WERI-Rb-1 (cell line): ENCODE measurements at regions not wholly inside any gene's neighbourhood (a gene's known extent, or its start where the extent isn't known, plus 50 kb on each side); places are given as distances from the start of the nearest gene placed in this dataset.

Experiments used
- DNase-seq: peaks from one replicate; pipeline ENCODE4 v3.0.0-alpha.2; 2020
- H3K27ac ChIP-seq: fragments of 250-450 bp; sonication (Bioruptor Pico); 2 replicates; pipeline ENCODE4 v1.5.1; 2020; ENCODE audit warnings: mild to moderate bottlenecking, moderate library complexity
- H3K27me3 ChIP-seq: fragments of 250-450 bp; sonication (Bioruptor Pico); 2 replicates; pipeline ENCODE4 v1.5.1; 2021; ENCODE audit warnings: mild to moderate bottlenecking, low read depth, moderate library complexity; ENCODE audit not compliant: insufficient read depth, severe bottlenecking
- H3K36me3 ChIP-seq: fragments of 250-450 bp; sonication (Bioruptor Pico); 2 replicates; pipeline ENCODE4 v1.5.1; 2020; ENCODE audit warnings: mild to moderate bottlenecking, moderate library complexity
- H3K4me3 ChIP-seq: 2 replicates; pipeline ENCODE4 v1.5.1; 2011; ENCODE audit warnings: low read depth, mild to moderate bottlenecking, control low read depth, low read length
- H3K9me3 ChIP-seq: fragments of 250-450 bp; sonication (Bioruptor Pico); 2 replicates; pipeline ENCODE4 v1.5.1; 2021; ENCODE audit warnings: mild to moderate bottlenecking, moderate library complexity; ENCODE audit not compliant: severe bottlenecking
- TF ChIP-seq, protein P1 (sequence below): IDR thresholded peaks from 2 replicates; pipeline ENCODE4 v1.5.1; 2011; ENCODE audit warnings: low read depth, mild to moderate bottlenecking, control low read depth, inconsistent platforms, low read length

GRCh38 chr14:58703161-58703506 lies 65.4 kb downstream of the DACT1 start:
- Histone ChIP-seq H3K4me3 (no peak overlapping the region), H3K27me3 (no peaks in the 10 kb centered on the region), H3K36me3 (no peaks in the 10 kb centered on the region), H3K27ac (no peak overlapping the region), H3K9me3 (no peaks in the 10 kb centered on the region)
- DNase-seq, result no peak
- TF ChIP-seq, protein P1, sequence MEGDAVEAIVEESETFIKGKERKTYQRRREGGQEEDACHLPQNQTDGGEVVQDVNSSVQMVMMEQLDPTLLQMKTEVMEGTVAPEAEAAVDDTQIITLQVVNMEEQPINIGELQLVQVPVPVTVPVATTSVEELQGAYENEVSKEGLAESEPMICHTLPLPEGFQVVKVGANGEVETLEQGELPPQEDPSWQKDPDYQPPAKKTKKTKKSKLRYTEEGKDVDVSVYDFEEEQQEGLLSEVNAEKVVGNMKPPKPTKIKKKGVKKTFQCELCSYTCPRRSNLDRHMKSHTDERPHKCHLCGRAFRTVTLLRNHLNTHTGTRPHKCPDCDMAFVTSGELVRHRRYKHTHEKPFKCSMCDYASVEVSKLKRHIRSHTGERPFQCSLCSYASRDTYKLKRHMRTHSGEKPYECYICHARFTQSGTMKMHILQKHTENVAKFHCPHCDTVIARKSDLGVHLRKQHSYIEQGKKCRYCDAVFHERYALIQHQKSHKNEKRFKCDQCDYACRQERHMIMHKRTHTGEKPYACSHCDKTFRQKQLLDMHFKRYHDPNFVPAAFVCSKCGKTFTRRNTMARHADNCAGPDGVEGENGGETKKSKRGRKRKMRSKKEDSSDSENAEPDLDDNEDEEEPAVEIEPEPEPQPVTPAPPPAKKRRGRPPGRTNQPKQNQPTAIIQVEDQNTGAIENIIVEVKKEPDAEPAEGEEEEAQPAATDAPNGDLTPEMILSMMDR, result no peak

DNA sequence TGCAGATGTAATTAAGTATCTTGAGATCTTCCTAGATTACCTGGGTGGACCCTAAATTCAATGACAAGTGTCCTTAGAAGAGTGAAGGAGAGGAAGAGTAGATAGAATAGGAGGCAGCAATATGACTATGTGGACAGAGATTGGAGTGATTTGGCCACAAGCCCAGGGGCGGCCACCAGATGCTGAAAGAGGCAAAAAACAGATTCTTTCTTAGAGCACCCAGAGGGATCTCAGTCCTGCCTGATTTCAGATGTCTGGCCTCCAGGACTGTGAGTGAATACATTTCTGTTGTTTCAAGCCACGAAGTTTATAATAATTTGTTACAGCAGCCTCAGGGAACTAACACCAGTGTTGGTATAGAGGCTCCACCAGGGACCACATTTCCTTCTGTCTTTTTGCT lies 67.3 kb downstream of the DACT1 start:
- H3K9me3 ChIP-seq, result no peaks in the 10 kb centered on the region
- TF ChIP-seq, protein P1, result no peak
- no peaks in the 10 kb centered on the region for H3K36me3 ChIP-seq
- no peak for DNase-seq
- H3K4me3 ChIP-seq, result no peak overlapping the region
- no peaks in the 10 kb centered on the region for H3K27me3 ChIP-seq
- H3K27ac ChIP-seq, result no peak overlapping the region

- H3K27me3 ChIP-seq, result no peaks in the 10 kb centered on the region
- TF ChIP-seq, protein P1, result no peak
- DNase-seq, result no peak
- no peak overlapping the region for H3K27ac ChIP-seq
- H3K9me3 ChIP-seq, result no peaks in the 10 kb centered on the region
- H3K4me3 ChIP-seq, result no peak overlapping the region
- H3K36me3 ChIP-seq, result no peaks in the 10 kb centered on the region
These were observed 70.2 kb downstream of the DACT1 start for GRCh38 chr14:58707949-58708348.

- TF ChIP-seq, protein P1, result no peak
- Histone ChIP-seq H3K27ac (no peak overlapping the region), H3K36me3 (no peaks in the 10 kb centered on the region), H3K4me3 (no peak overlapping the region), H3K9me3 (no peaks in the 10 kb centered on the region), H3K27me3 (no peaks in the 10 kb centered on the region)
- DNase-seq, result no peak
These were observed 72.2 kb downstream of the DACT1 start for GRCh38 chr14:58709949-58710348.

GRCh38 chr14:58711382-58711781 lies 73.6 kb downstream of the DACT1 start:
- Histone ChIP-seq H3K27ac (no peak overlapping the region), H3K4me3 (no peak overlapping the region), H3K27me3 (no peaks in the 10 kb centered on the region), H3K36me3 (no peaks in the 10 kb centered on the region), H3K9me3 (no peaks in the 10 kb centered on the region)
- TF ChIP-seq, protein P1, result no peak
- no peak for DNase-seq

GRCh38 chr14:58712357-58712756 lies 74.6 kb downstream of the DACT1 start:
- Histone ChIP-seq H3K27me3 (no peaks in the 10 kb centered on the region), H3K27ac (no peak overlapping the region), H3K9me3 (no peaks in the 10 kb centered on the region), H3K4me3 (no peak overlapping the region), H3K36me3 (no peaks in the 10 kb centered on the region)
- TF ChIP-seq, protein P1, result no peak
- DNase-seq, result no peak
